ENCODE measurements at regions not wholly inside any gene's neighbourhood (a gene's known extent, or its start where the extent isn't known, plus 50 kb on each side); places are given as distances from the start of the nearest gene placed in this dataset.
"Not testable (repeated sequence)": the region's sequence is repeated elsewhere in the genome, so short reads cannot be mapped to it uniquely, and the experiment has no call there.

GRCh38 chr17:20944014-20944865 is 98.6 kb downstream of the USP22 start (continued):
- TF ChIP-seq ZNF274 (IDR thresholded peaks at IDR 0.05; ENCODE audit: low read length) (no peak), ZNF274 (tag by site-specific recombination; IDR thresholded peaks at IDR 0.05; ENCODE audit: borderline replicate concordance) (no peak), ZIC2 (tag by site-specific recombination; IDR thresholded peaks at IDR 0.05) (peak; percentile 83)

- H3K4me1 ChIP-seq (ENCODE audit: control insufficient read depth, insufficient read depth, low read length); H3K4me3 ChIP-seq (ENCODE audit: low read depth, low read length); POLR2A ChIA-PET; H3K27ac ChIP-seq (ENCODE audit: extremely low read depth, low read depth, low read length); H3K36me3 ChIP-seq (ENCODE audit: control insufficient read depth in 2 of 2, insufficient read depth in 1 of 2, low read length in 2 of 2); H3K9me3 ChIP-seq (ENCODE audit: control insufficient read depth, insufficient read depth, low read depth, low read length): not testable (repeated sequence)
- CTCF ChIA-PET, result interaction anchor here (1.0 kb wide), 1 partner anchor 46 kb away, joined by 3 read pairs; no protein-coding TSS in a partner anchor
- TF ChIP-seq ZNF146 (tag by site-specific recombination; IDR thresholded peaks at IDR 0.05), result 0 out of 2 replicates have a peak, but pooled peaks have one; percentile 32
Observed at GRCh38 chr17:20947708-20948107, 95.1 kb downstream of the USP22 start.

GRCh38 chr17:20948984-20949777 is 93.6 kb downstream of the USP22 start:
- CTCF ChIA-PET, result interaction anchor here (0.7 kb wide), 1 partner anchor 1014 kb away, joined by 3 read pairs; no protein-coding TSS in a partner anchor
- H3K36me3 ChIP-seq (ENCODE audit: control insufficient read depth in 2 of 2, insufficient read depth in 1 of 2, low read length in 2 of 2), result no peaks in the 10 kb centered on the region
- POLR2A ChIA-PET, result no interaction called here
- H3K4me3 ChIP-seq (ENCODE audit: low read depth, low read length), result no peak overlapping the region
- peaks cover 4% of the 10 kb centered on the region for H3K4me1 ChIP-seq (ENCODE audit: control insufficient read depth, insufficient read depth, low read length)
- H3K27ac ChIP-seq (ENCODE audit: extremely low read depth, low read depth, low read length), result no peak overlapping the region
- H3K9me3 ChIP-seq (ENCODE audit: control insufficient read depth, insufficient read depth, low read depth, low read length), result no peaks in the 10 kb centered on the region
- no peak for TF ChIP-seq ZNF692 (tag by site-specific recombination; IDR thresholded peaks at IDR 0.05)
- TF ChIP-seq ZNF19 (tag by site-specific recombination; IDR thresholded peaks at IDR 0.05; ENCODE audit: low read depth), result no peak
- TF ChIP-seq ZNF23 (tag by site-specific recombination; IDR thresholded peaks at IDR 0.05; ENCODE audit: borderline replicate concordance), result no peak
- no peak for TF ChIP-seq ZBTB11 (tag by site-specific recombination; conservative IDR thresholded peaks at IDR 0.05; ENCODE audit: low read depth)
- TF ChIP-seq IKZF3 (tag by site-specific recombination; IDR thresholded peaks at IDR 0.05), result no peak
- no peak for TF ChIP-seq ZNF335 (tag by site-specific recombination; conservative IDR thresholded peaks at IDR 0.05)
- TF ChIP-seq ZNF202 (tag by site-specific recombination; IDR thresholded peaks at IDR 0.05; ENCODE audit: borderline replicate concordance), result no peak
- no peak for TF ChIP-seq ZNF580 (tag by site-specific recombination; IDR thresholded peaks at IDR 0.05)
- TF ChIP-seq PBX3 (CRISPR knock-in tag; IDR thresholded peaks at IDR 0.05), result no peak
- no peak for TF ChIP-seq SETDB1 (IDR thresholded peaks at IDR 0.05; ENCODE audit: insufficient read length, low read length)
- TF ChIP-seq ZNF398 (tag by site-specific recombination; IDR thresholded peaks at IDR 0.05), result no peak
- no peak for TF ChIP-seq ZBTB6 (tag by site-specific recombination; IDR thresholded peaks at IDR 0.05)
- no peak for TF ChIP-seq ZNF341 (tag by site-specific recombination; IDR thresholded peaks at IDR 0.05; ENCODE audit: low read depth)
- TF ChIP-seq ZNF571 (tag by site-specific recombination; IDR thresholded peaks at IDR 0.05), result no peak
- TF ChIP-seq ATF2 (tag by site-specific recombination; IDR thresholded peaks at IDR 0.05; ENCODE audit: low read depth), result no peak

Data from HEK293 (cell line).